Left ventricle myocardium inferior (tissue), 1 donor: ENCODE measurements at regions not wholly inside any gene's neighbourhood (a gene's known extent, or its start where the extent isn't known, plus 50 kb on each side); places are given as distances from the start of the nearest gene placed in this dataset.
"Not testable (repeated sequence)": the region's sequence is repeated elsewhere in the genome, so short reads cannot be mapped to it uniquely, and the experiment has no call there.

Source experiments
- DNase-seq: peaks from one replicate; pipeline ENCODE4 v3.0.0-alpha.2; 2020
- H3K27ac ChIP-seq: fragments of 200-600 bp; replicated peaks from 2 replicates; pipeline ENCODE4 v1.8.0; 2021
- H3K27me3 ChIP-seq: fragments of 200-600 bp; 2 replicates; pipeline ENCODE4 v1.8.0; 2021; ENCODE audit warnings: low read depth
- H3K36me3 ChIP-seq: fragments of 200-600 bp; 2 replicates; pipeline ENCODE4 v1.8.0; 2021
- H3K4me1 ChIP-seq: fragments of 200-600 bp; 2 replicates; pipeline ENCODE4 v1.8.0; 2021
- H3K4me3 ChIP-seq: fragments of 200-600 bp; 2 replicates; pipeline ENCODE4 v1.8.0; 2021; ENCODE audit warnings: mild to moderate bottlenecking, moderate library complexity
- H3K9me3 ChIP-seq: fragments of 200-600 bp; replicated peaks from 2 replicates; pipeline ENCODE4 v1.8.0; 2021
- CTCF ChIP-seq: fragments of 200-600 bp; IDR thresholded peaks from 2 replicates; pipeline ENCODE4 v1.8.0; 2021; ENCODE audit warnings: antibody characterized with exemption, mild to moderate bottlenecking, borderline replicate concordance
- intact Hi-C: fragments of 100-400 bp; cut with micrococcal nuclease; formaldehyde crosslinking; loops from one replicate; pipeline ENCODE4 v1.11.0; 2022
- donor health status: DM: no; HTN: yes; CAD: no; lungs with severe emphysema.

- Histone ChIP-seq H3K36me3 (no peaks in the 10 kb centered on the region), H3K9me3 (peaks cover 8% of the 10 kb centered on the region), H3K4me1 (no peaks in the 10 kb centered on the region), H3K4me3 (no peak overlapping the region), H3K27ac (no peak overlapping the region), H3K27me3 (no peaks in the 10 kb centered on the region)
- intact Hi-C loops: no loop called here
- no peak for DNase-seq
- no peak for TF ChIP-seq CTCF
Observed at GRCh38 chr4:66376396-66376795, 706.1 kb upstream of the EPHA5 start.

GRCh38 chr4:66373268-66373667 is 703.0 kb upstream of the EPHA5 start:
- no peak for TF ChIP-seq CTCF
- no peak for DNase-seq
- H3K36me3 ChIP-seq: no peaks in the 10 kb centered on the region
- no peaks in the 10 kb centered on the region for H3K27me3 ChIP-seq
- peaks cover 8% of the 10 kb centered on the region for H3K9me3 ChIP-seq
- no peaks in the 10 kb centered on the region for H3K4me1 ChIP-seq
- no peak overlapping the region for H3K27ac ChIP-seq
- H3K4me3 ChIP-seq: no peak overlapping the region
- intact Hi-C loops: no loop called here

- Histone ChIP-seq H3K36me3 (no peaks in the 10 kb centered on the region), H3K27ac (no peak overlapping the region), H3K4me1 (no peaks in the 10 kb centered on the region), H3K4me3 (no peak overlapping the region), H3K27me3 (no peaks in the 10 kb centered on the region), H3K9me3 (peaks cover 8% of the 10 kb centered on the region)
- no peak for TF ChIP-seq CTCF
- DNase-seq: no peak
- intact Hi-C loops: no loop called here
Observed at GRCh38 chr4:66372706-66373105, 702.4 kb upstream of the EPHA5 start.

GRCh38 chr4:66367043-66367660 is 696.9 kb upstream of the EPHA5 start:
- H3K36me3 ChIP-seq: no peaks in the 10 kb centered on the region
- intact Hi-C loops: no loop called here
- TF ChIP-seq CTCF: no peak
- H3K4me1 ChIP-seq: no peaks in the 10 kb centered on the region
- H3K9me3 ChIP-seq: peaks cover 13% of the 10 kb centered on the region
- H3K27me3 ChIP-seq: no peaks in the 10 kb centered on the region
- no peak overlapping the region for H3K27ac ChIP-seq
- H3K4me3 ChIP-seq: no peak overlapping the region
- DNase-seq: no peak

GRCh38 chr4:66360395-66360794 is 690.1 kb upstream of the EPHA5 start:
- H3K27me3 ChIP-seq, H3K4me3 ChIP-seq, H3K36me3 ChIP-seq, H3K4me1 ChIP-seq, intact Hi-C loops, DNase-seq, H3K27ac ChIP-seq: not testable (repeated sequence)
- peaks cover 12% of the 10 kb centered on the region for H3K9me3 ChIP-seq

- Histone ChIP-seq H3K27ac (no peak overlapping the region), H3K27me3 (no peaks in the 10 kb centered on the region), H3K4me3 (no peak overlapping the region), H3K4me1 (no peaks in the 10 kb centered on the region), H3K36me3 (no peaks in the 10 kb centered on the region), H3K9me3 (no peaks in the 10 kb centered on the region)
- DNase-seq: no peak
- TF ChIP-seq CTCF: no peak
- intact Hi-C loops: no loop called here
Observed at GRCh38 chr4:66357316-66357715, 687.0 kb upstream of the EPHA5 start.
